A549 (cell line): ENCODE measurements at regions not wholly inside any gene's neighbourhood (a gene's known extent, or its start where the extent isn't known, plus 50 kb on each side); places are given as distances from the start of the nearest gene placed in this dataset.

Experiments
- ESRRA ChIP-seq: fragments of 150-350 bp; IDR thresholded peaks from 2 replicates; pipeline ENCODE4 v1.6.1; 2014; ENCODE audit warnings: mild to moderate bottlenecking, low read length, borderline replicate concordance
- FOSL2 ChIP-seq, 2 experiments: fragments of 450-650 bp in 1 of 2; fragments of >200 bp in 1 of 2; sonication (Bioruptor Twin) in 1 of 2; formaldehyde crosslinking; IDR thresholded peaks; 2 replicates each; pipeline versions ENCODE4 v1.5.0 to v1.6.1; 2016 to 2020; ENCODE audit warnings: mild to moderate bottlenecking in 1 of 2, moderate library complexity in 1 of 2
- GATA3 ChIP-seq: IDR thresholded peaks from 2 replicates; pipeline ENCODE4 v1.6.1; 2012; ENCODE audit warnings: borderline replicate concordance
- HOXA7 ChIP-seq: fragments of 250-450 bp; sonication (Bioruptor Pico); IDR thresholded peaks from 2 replicates; pipeline ENCODE4 v1.5.0; 2020; ENCODE audit warnings: mild to moderate bottlenecking, moderate library complexity
- MAFK ChIP-seq: fragments of 450-650 bp; IDR thresholded peaks from 2 replicates; pipeline ENCODE4 v1.6.1; 2014; ENCODE audit not compliant: partially characterized antibody
- MAZ ChIP-seq: fragments of 150-350 bp; IDR thresholded peaks from 2 replicates; pipeline ENCODE4 v1.6.1; 2014; ENCODE audit warnings: antibody characterized with exemption, low read depth, low read length, borderline replicate concordance
- POLR2A ChIP-seq: IDR thresholded peaks from 2 replicates; pipeline ENCODE4 v1.6.1; 2012; ENCODE audit warnings: mild to moderate bottlenecking, low read length
- RCOR1 ChIP-seq: fragments of 150-350 bp; IDR thresholded peaks from 2 replicates; pipeline ENCODE4 v1.6.1; 2014; ENCODE audit warnings: antibody characterized with exemption, low read length, low read depth
- SMC3 ChIP-seq: fragments of >200 bp; sonication (Bioruptor Twin); formaldehyde crosslinking; IDR thresholded peaks from 3 replicates; pipeline ENCODE4 v1.6.1; 2018; ENCODE audit warnings: inconsistent platforms
- TP53 ChIP-seq: fragments of 250-450 bp; sonication (Bioruptor Pico); IDR thresholded peaks from 2 replicates; pipeline ENCODE4 v1.5.0; 2021; ENCODE audit warnings: mild to moderate bottlenecking, moderate library complexity
- ZFP36 ChIP-seq: fragments of 450-650 bp; IDR thresholded peaks from 2 replicates; pipeline ENCODE4 v1.6.1; 2014; ENCODE audit warnings: borderline replicate concordance; ENCODE audit not compliant: partially characterized antibody
- TF ChIP-seq, protein P1 (sequence below): fragments of >200 bp; sonication (Bioruptor Twin); formaldehyde crosslinking; IDR thresholded peaks from 3 replicates; pipeline ENCODE4 v1.5.1; 2016
- TF ChIP-seq, protein P2 (sequence below): fragments of >200 bp; sonication (Bioruptor Twin); formaldehyde crosslinking; IDR thresholded peaks from 2 replicates; pipeline ENCODE4 v1.6.1; 2016
- TF ChIP-seq, protein P3 (sequence below): IDR thresholded peaks from 2 replicates; pipeline ENCODE4 v1.6.1; 2012; ENCODE audit warnings: low read depth, borderline replicate concordance

DNA sequence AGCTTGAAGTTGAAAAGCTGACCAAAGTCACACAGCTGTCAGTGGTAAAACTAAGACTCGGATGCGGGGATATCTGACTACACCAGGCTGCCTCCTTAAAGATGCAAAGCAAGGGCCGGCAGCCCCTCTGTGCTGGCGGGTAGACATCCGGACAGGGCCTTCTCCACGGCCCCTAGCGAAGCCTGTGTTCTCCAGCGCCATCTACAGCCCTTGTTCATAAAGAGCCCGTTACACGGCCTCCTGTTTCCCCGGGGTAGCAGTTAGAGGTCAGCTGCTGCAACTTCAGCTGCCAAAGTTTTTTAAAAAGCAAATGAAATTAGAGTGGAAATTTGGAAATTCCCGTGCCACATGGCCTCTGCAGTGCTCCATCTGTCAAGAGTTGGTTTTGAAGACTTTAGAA lies 383.0 kb downstream of the TBL1XR1 start:
- TF ChIP-seq, protein P1, sequence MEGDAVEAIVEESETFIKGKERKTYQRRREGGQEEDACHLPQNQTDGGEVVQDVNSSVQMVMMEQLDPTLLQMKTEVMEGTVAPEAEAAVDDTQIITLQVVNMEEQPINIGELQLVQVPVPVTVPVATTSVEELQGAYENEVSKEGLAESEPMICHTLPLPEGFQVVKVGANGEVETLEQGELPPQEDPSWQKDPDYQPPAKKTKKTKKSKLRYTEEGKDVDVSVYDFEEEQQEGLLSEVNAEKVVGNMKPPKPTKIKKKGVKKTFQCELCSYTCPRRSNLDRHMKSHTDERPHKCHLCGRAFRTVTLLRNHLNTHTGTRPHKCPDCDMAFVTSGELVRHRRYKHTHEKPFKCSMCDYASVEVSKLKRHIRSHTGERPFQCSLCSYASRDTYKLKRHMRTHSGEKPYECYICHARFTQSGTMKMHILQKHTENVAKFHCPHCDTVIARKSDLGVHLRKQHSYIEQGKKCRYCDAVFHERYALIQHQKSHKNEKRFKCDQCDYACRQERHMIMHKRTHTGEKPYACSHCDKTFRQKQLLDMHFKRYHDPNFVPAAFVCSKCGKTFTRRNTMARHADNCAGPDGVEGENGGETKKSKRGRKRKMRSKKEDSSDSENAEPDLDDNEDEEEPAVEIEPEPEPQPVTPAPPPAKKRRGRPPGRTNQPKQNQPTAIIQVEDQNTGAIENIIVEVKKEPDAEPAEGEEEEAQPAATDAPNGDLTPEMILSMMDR: peak; percentile 19; the same call in 1 of the 3 replicates
- TF ChIP-seq RCOR1: no peak
- no peak for TF ChIP-seq MAFK
- TF ChIP-seq, protein P2, sequence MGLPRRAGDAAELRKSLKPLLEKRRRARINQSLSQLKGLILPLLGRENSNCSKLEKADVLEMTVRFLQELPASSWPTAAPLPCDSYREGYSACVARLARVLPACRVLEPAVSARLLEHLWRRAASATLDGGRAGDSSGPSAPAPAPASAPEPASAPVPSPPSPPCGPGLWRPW: no peak
- no peak for TF ChIP-seq POLR2A
- TF ChIP-seq, protein P3, sequence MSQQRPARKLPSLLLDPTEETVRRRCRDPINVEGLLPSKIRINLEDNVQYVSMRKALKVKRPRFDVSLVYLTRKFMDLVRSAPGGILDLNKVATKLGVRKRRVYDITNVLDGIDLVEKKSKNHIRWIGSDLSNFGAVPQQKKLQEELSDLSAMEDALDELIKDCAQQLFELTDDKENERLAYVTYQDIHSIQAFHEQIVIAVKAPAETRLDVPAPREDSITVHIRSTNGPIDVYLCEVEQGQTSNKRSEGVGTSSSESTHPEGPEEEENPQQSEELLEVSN: no peak
- TF ChIP-seq ZFP36: no peak
- no peak for TF ChIP-seq TP53 (CRISPR knock-in tag)
- no peak for TF ChIP-seq FOSL2 (IDR thresholded peaks at IDR 0.05)
- TF ChIP-seq FOSL2 (CRISPR knock-in tag; IDR thresholded peaks at IDR 0.05): no peak
- TF ChIP-seq HOXA7 (CRISPR knock-in tag): no peak
- TF ChIP-seq MAZ: no peak
- no peak for TF ChIP-seq SMC3
- TF ChIP-seq GATA3: no peak
- TF ChIP-seq ESRRA: no peak
